Activated T-cell treated with anti-CD3 and anti-CD28 coated beads, Interleukin-2, amount 50 U/mL, for 48 hours (primary cell): ENCODE measurements at regions not wholly inside any gene's neighbourhood (a gene's known extent, or its start where the extent isn't known, plus 50 kb on each side); places are given as distances from the start of the nearest gene placed in this dataset.

Experiments used
- DNase-seq, 2 experiments: peaks; one replicate each; pipeline ENCODE4 v3.0.0-alpha.2; 2020

- DNase-seq, result no peak
Observed at GRCh38 chr3:188080091-188080490, 73.9 kb upstream of the LPP start.

GRCh38 chr3:188082031-188082430 is 71.9 kb upstream of the LPP start:
- DNase-seq, result no peak

- no peak for DNase-seq
Observed at GRCh38 chr3:188082450-188082849, 71.5 kb upstream of the LPP start.

GRCh38 chr3:188083011-188083410 is 70.9 kb upstream of the LPP start:
- DNase-seq, result no peak

GRCh38 chr3:188084752-188085583 is 69.0 kb upstream of the LPP start:
- DNase-seq, result no peak

- no peak for DNase-seq
Observed at GRCh38 chr3:188085584-188086560, 68.1 kb upstream of the LPP start.

- no peak for DNase-seq
Observed at GRCh38 chr3:188088948-188089685, 64.8 kb upstream of the LPP start.

GRCh38 chr3:188090620-188091309 is 63.2 kb upstream of the LPP start:
- no peak for DNase-seq

- DNase-seq, result no peak
Observed at GRCh38 chr3:188091746-188092145, 62.2 kb upstream of the LPP start.

- peak; percentile 55 to 70 for DNase-seq
Observed at GRCh38 chr3:188092648-188093047, 61.3 kb upstream of the LPP start.

GRCh38 chr3:188095431-188095830 is 58.5 kb upstream of the LPP start:
- no peak for DNase-seq

- no peak for DNase-seq
Observed at GRCh38 chr3:188097791-188098190, 56.2 kb upstream of the LPP start.

- DNase-seq, result no peak
Observed at GRCh38 chr3:188099907-188100306, 54.0 kb upstream of the LPP start.

- no peak for DNase-seq
Observed at GRCh38 chr3:188102861-188103547, 51.0 kb upstream of the LPP start.

GRCh38 chr3:188104050-188104449 is 49.9 kb upstream of the LPP start:
- DNase-seq, result no peak
